Kidney (tissue), 13 donors: ENCODE measurements at regions not wholly inside any gene's neighbourhood (a gene's known extent, or its start where the extent isn't known, plus 50 kb on each side); places are given as distances from the start of the nearest gene placed in this dataset.

Experiments
- DNase-seq, 5 donors: peaks; one replicate each; pipeline ENCODE4 v3.0.0-alpha.2; 2013 to 2020
- FAIRE-seq: peaks from 2 replicates; lab custom pipeline; 2012; peaks lifted over from hg19 to GRCh38; lab: Jason Lieb, UNC
- H3K27ac ChIP-seq, 2 donors: one replicate each; pipeline ENCODE4 v1.7.0; 2013; ENCODE audit warnings: low read depth in 2 of 2, low read length in 2 of 2, inconsistent platforms in 1 of 2
- H3K27me3 ChIP-seq: one replicate; pipeline ENCODE4 v1.7.1; 2013; ENCODE audit warnings: low read length, inconsistent platforms; ENCODE audit not compliant: control insufficient read depth, insufficient read depth
- H3K36me3 ChIP-seq, 3 donors: one replicate each; pipeline versions ENCODE4 v1.7.0 to v1.7.1; 2013; ENCODE audit warnings: low read length in 3 of 3, control low read depth in 1 of 3, inconsistent platforms in 1 of 3; ENCODE audit not compliant: insufficient read depth in 3 of 3, control insufficient read depth in 2 of 3
- H3K4me1 ChIP-seq, 3 donors: one replicate each; pipeline versions ENCODE4 v1.7.0 to v1.7.1; 2013; ENCODE audit warnings: low read length in 3 of 3, inconsistent platforms in 1 of 3, low read depth in 1 of 3; ENCODE audit not compliant: control insufficient read depth in 2 of 3, insufficient read depth in 2 of 3
- H3K4me3 ChIP-seq, 3 donors: one replicate each; pipeline versions ENCODE4 v1.7.0 to v1.8.1; 2013; ENCODE audit warnings: low read length in 3 of 3, control low read depth in 1 of 3, inconsistent platforms in 1 of 3
- H3K9ac ChIP-seq, 3 donors: one replicate each; pipeline versions ENCODE4 v1.7.0 to v1.7.1; 2013; ENCODE audit warnings: low read length in 3 of 3, control low read depth in 1 of 3, inconsistent platforms in 1 of 3
- H3K9me3 ChIP-seq, 3 donors: one replicate each; pipeline versions ENCODE4 v1.7.0 to v1.7.1; 2013; ENCODE audit warnings: low read length in 3 of 3, control low read depth in 1 of 3, inconsistent platforms in 1 of 3; ENCODE audit not compliant: control insufficient read depth in 2 of 3, insufficient read depth in 1 of 3
- intact Hi-C: fragments of 100-400 bp; cut with DNase I; formaldehyde crosslinking; loops from one replicate; pipeline ENCODE4 v1.11.1; 2022
- TF ChIP-seq, protein P1 (sequence below): IDR thresholded peaks from 3 replicates; pipeline ENCODE4 v1.5.1; 2012; ENCODE audit warnings: mild to moderate bottlenecking, moderate library complexity, borderline replicate concordance; ENCODE audit not compliant: insufficient read depth; ENCODE audit errors: extremely low read depth
- donor health status: control.
- donor health status: control.
- donor health status: control.
- donor health status: control.
- donor health status: control.
- donor health status: DM: yes; HTN: yes; CAD: no.
- donor health status: Normal renal cell carcinoma (clear cell type).

DNA sequence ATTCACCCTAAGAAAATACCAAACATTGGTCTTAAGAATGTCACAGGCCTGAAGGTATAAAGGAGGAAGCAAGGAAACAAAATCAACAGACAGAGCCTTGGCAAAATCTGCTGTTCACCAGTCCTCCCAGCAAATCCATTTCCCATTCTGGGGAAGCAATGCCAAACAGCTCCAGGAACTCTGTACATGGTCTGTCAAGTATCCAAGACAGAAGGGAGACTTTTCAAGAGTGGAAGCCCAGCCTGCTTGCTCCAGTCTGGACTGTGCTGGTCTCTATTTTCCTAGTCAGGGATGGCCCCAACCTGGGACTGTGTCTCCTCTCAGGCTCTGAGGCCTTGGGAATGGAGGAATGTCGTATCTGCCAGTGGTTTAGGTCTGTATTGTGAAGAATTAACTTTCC, 251.5 kb downstream of the DAD1 start:
- H3K4me1 ChIP-seq: peaks cover 3 to 4% (median 4%) of the 10 kb centered on the region in 3 donors
- no peak overlapping the region for H3K27ac ChIP-seq
- H3K4me3 ChIP-seq: no peak overlapping the region
- TF ChIP-seq, protein P1, sequence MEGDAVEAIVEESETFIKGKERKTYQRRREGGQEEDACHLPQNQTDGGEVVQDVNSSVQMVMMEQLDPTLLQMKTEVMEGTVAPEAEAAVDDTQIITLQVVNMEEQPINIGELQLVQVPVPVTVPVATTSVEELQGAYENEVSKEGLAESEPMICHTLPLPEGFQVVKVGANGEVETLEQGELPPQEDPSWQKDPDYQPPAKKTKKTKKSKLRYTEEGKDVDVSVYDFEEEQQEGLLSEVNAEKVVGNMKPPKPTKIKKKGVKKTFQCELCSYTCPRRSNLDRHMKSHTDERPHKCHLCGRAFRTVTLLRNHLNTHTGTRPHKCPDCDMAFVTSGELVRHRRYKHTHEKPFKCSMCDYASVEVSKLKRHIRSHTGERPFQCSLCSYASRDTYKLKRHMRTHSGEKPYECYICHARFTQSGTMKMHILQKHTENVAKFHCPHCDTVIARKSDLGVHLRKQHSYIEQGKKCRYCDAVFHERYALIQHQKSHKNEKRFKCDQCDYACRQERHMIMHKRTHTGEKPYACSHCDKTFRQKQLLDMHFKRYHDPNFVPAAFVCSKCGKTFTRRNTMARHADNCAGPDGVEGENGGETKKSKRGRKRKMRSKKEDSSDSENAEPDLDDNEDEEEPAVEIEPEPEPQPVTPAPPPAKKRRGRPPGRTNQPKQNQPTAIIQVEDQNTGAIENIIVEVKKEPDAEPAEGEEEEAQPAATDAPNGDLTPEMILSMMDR: no peak
- DNase-seq (no peak), FAIRE-seq (no peak)
- no peaks in the 10 kb centered on the region for H3K36me3 ChIP-seq
- intact Hi-C loops: no loop called here
- no peaks in the 10 kb centered on the region for H3K9me3 ChIP-seq
- H3K9ac ChIP-seq: no peak overlapping the region
- H3K27me3 ChIP-seq: no peaks in the 10 kb centered on the region

DNA sequence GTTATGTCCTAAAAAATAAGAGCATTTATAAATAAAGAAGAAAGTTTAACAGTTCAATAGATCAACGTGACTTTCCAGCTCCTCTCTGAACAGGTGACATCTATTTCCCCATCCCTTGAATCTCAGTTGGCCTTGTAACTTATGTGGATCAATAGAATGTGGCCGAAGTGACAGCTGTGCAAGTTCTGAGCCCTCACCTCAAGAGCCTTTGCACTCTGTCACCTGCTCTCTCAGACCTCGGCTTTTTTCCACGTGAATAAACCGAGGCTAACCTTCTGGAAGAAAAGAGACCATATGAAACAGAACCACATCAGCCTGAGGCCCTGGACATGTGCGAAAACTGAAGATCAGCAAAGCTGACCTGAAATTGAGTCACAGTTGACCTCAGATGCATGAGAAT, 253.0 kb downstream of the DAD1 start:
- H3K9ac ChIP-seq: no peak overlapping the region
- no peak overlapping the region for H3K4me3 ChIP-seq
- DNase-seq (no peak), FAIRE-seq (no peak)
- H3K9me3 ChIP-seq: no peaks in the 10 kb centered on the region
- intact Hi-C loops: no loop called here
- no peak overlapping the region for H3K27ac ChIP-seq
- peaks cover 3 to 4% (median 4%) of the 10 kb centered on the region in 3 donors for H3K4me1 ChIP-seq
- no peaks in the 10 kb centered on the region for H3K27me3 ChIP-seq
- TF ChIP-seq, protein P1: no peak
- no peaks in the 10 kb centered on the region for H3K36me3 ChIP-seq

DNA sequence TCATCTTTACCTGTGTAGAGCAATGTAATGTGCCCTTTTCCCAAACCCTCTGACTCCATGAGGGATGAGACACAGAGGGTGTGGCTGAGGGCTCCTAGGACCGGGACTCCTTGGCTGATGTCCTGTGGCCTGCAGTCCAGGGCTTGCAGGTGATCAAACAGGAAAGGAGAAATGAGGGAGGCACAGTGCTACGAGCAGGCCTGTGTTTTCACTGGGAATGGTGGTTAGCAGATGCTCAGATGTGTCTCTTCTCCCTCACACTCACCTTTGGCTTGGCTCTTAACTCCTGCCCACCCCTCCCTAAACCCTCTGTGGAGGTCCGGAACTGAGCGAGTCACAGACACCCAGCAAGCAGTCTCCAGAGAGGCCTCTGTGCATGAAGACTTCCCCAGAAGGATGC, 254.4 kb downstream of the DAD1 start:
- FAIRE-seq: no peak
- no peaks in the 10 kb centered on the region for H3K36me3 ChIP-seq
- intact Hi-C loops: no loop called here
- TF ChIP-seq, protein P1: no peak
- peaks cover 3 to 4% (median 4%) of the 10 kb centered on the region in 3 donors for H3K4me1 ChIP-seq
- peaks cover 0 to 1% (median 0%) of the 10 kb centered on the region in 3 donors for H3K9me3 ChIP-seq
- no peak overlapping the region for H3K9ac ChIP-seq
- H3K27ac ChIP-seq: no peak overlapping the region
- no peak for DNase-seq
- H3K27me3 ChIP-seq: no peaks in the 10 kb centered on the region
- H3K4me3 ChIP-seq: no peak overlapping the region

DNA sequence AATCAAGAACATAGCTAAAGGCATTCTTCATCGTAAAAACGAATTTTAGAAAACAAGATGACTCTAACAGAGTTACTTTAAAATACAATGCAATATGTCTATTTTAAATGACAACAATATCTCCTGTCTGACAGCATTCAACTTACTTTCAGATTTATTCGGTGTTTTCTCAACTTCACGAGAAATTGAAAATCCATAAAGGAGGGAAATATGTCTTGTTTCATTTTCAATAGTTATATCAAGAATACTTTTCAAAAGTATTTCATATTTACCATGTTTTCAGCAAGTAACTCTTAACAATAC, 254.8 kb downstream of the DAD1 start:
- Histone ChIP-seq H3K27me3 (no peaks in the 10 kb centered on the region), H3K4me3 (no peak overlapping the region), H3K9ac (no peak overlapping the region), H3K36me3 (no peaks in the 10 kb centered on the region), H3K9me3 (peaks cover 0 to 5% (median 0%) of the 10 kb centered on the region in 3 donors), H3K27ac (no peak overlapping the region), H3K4me1 (peaks cover 3 to 4% (median 4%) of the 10 kb centered on the region in 3 donors)
- DNase-seq (no peak), FAIRE-seq (no peak)
- intact Hi-C loops: no loop called here
- TF ChIP-seq, protein P1: no peak
